A549 (cell line): ENCODE measurements at regions not wholly inside any gene's neighbourhood (a gene's known extent, or its start where the extent isn't known, plus 50 kb on each side); places are given as distances from the start of the nearest gene placed in this dataset.

Source experiments
- CEBPB ChIP-seq, 2 experiments: fragments of >200 bp in 1 of 2; sonication (Bioruptor Twin) in 1 of 2; formaldehyde crosslinking in 1 of 2; IDR thresholded peaks; 2 replicates each; pipeline ENCODE4 v1.6.1; 2012 to 2016
- CTCF ChIP-seq: fragments of >200 bp; sonication (Bioruptor Twin); formaldehyde crosslinking; IDR thresholded peaks from 3 replicates; pipeline ENCODE4 v1.5.1; 2016
- EP300 ChIP-seq, 2 experiments: fragments of >200 bp; sonication (Bioruptor Twin); formaldehyde crosslinking; IDR thresholded peaks; 2 replicates in 1 of 2; 3 replicates in 1 of 2; pipeline ENCODE4 v1.6.1; 2016 to 2017
- POLR2AphosphoS2 ChIP-seq: conservative IDR thresholded peaks from 2 replicates; pipeline ENCODE4 v1.6.1; 2012; ENCODE audit warnings: low read length, improper control_type of control experiment, inconsistent platforms

DNA sequence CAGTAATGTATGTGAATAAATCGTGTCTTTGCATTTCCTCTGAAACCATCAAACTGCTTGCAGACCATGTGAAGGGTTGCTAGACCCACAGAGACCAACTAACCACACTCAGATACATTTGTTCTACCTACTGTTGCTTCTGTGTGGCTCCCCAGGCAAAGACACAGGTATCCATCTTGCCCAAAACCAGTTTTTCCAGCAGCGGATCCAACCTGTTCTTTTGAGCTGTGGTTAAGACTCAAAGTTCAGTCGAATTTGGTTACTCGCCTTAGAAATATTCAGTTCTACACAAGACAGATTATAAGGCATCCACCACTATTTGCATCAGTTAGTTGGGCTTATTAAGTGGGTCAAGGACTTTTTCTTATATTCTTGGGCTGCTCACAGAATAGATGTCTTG, 276.2 kb upstream of the EPHA4 start:
- TF ChIP-seq CTCF = no peak
- TF ChIP-seq CEBPB (IDR thresholded peaks at IDR 0.05) = no peak
- TF ChIP-seq EP300 (IDR thresholded peaks at IDR 0.05) = no peak
- TF ChIP-seq POLR2AphosphoS2 = no peak
